Esophagus muscularis mucosa (tissue), 3 donors: ENCODE measurements at regions not wholly inside any gene's neighbourhood (a gene's known extent, or its start where the extent isn't known, plus 50 kb on each side); places are given as distances from the start of the nearest gene placed in this dataset.

Experiments
- CTCF ChIP-seq, 3 experiments: fragments of 200-600 bp in 2 of 3; fragments of 450-650 bp in 1 of 3; sonication (generic) in 2 of 3; IDR thresholded peaks; one replicate each; pipeline ENCODE4 v1.5.1; 2017 to 2019; ENCODE audit warnings: antibody characterized with exemption in 3 of 3, mild to moderate bottlenecking in 2 of 3, moderate library complexity in 1 of 3
- POLR2A ChIP-seq: fragments of 450-650 bp; IDR thresholded peaks from one replicate; pipeline ENCODE4 v1.6.1; 2017; ENCODE audit warnings: antibody characterized with exemption, moderate library complexity, mild to moderate bottlenecking, low read depth
- POLR2AphosphoS5 ChIP-seq, 2 donors: sonication (generic); formaldehyde crosslinking; IDR thresholded peaks; one replicate each; pipeline ENCODE4 v1.6.1; 2017; ENCODE audit warnings: antibody characterized with exemption in 2 of 2

GRCh38 chr1:57605933-57606332 lies 182.1 kb upstream of the DAB1 start:
- TF ChIP-seq CTCF (IDR thresholded peaks at IDR 0.05) = no peak
- TF ChIP-seq POLR2A = no peak
- no peak for TF ChIP-seq POLR2AphosphoS5 (IDR thresholded peaks at IDR 0.05)
